CD4-positive, CD25-positive, alpha-beta regulatory T cell (primary cell): ENCODE measurements at regions not wholly inside any gene's neighbourhood (a gene's known extent, or its start where the extent isn't known, plus 50 kb on each side); places are given as distances from the start of the nearest gene placed in this dataset.

Experiments
- ATAC-seq, 2 donors: fragments of 150-1000 bp; cut with Tn5 transposase; one replicate each; pipeline ENCODE4 v1.10.0; 2021; ENCODE audit warnings: low read depth in 2 of 2, moderate number of reproducible peaks in 2 of 2, moderate library complexity in 1 of 2
- DNase-seq, 3 donors: peaks; one replicate each; pipeline versions ENCODE4 v3.0.0 to v3.0.0-alpha.2; 2012 to 2022; ENCODE audit warnings: mixed read lengths in 1 of 3
- H3K27ac ChIP-seq: one replicate; pipeline ENCODE4 v1.7.0; 2013; ENCODE audit warnings: mild to moderate bottlenecking, low read length; ENCODE audit not compliant: insufficient read depth, poor library complexity, severe bottlenecking
- H3K27me3 ChIP-seq: one replicate; pipeline ENCODE4 v1.7.0; 2013; ENCODE audit warnings: low read length; ENCODE audit not compliant: control insufficient read depth, insufficient read depth
- H3K36me3 ChIP-seq: one replicate; pipeline ENCODE4 v1.7.0; 2013; ENCODE audit warnings: mild to moderate bottlenecking, low read length, moderate library complexity; ENCODE audit not compliant: control insufficient read depth, insufficient read depth
- H3K4me1 ChIP-seq: 2 replicates; pipeline ENCODE4 v1.7.0; 2013; ENCODE audit warnings: mild to moderate bottlenecking, low read length; ENCODE audit not compliant: insufficient read depth, control insufficient read depth, poor library complexity, severe bottlenecking
- H3K4me3 ChIP-seq: one replicate; pipeline ENCODE4 v1.7.0; 2013; ENCODE audit warnings: low read depth, mild to moderate bottlenecking, low read length, moderate library complexity
- H3K9me3 ChIP-seq, 2 experiments: 1 replicate in 1 of 2; 2 replicates in 1 of 2; pipeline ENCODE4 v1.7.0; 2013; ENCODE audit warnings: low read length in 2 of 2, mild to moderate bottlenecking in 1 of 2, moderate library complexity in 1 of 2; ENCODE audit not compliant: control insufficient read depth in 2 of 2
- H3K27ac Mint-ChIP-seq, 3 donors: one replicate each; pipeline ENCODE4 v1.8.0; 2020 to 2022; ENCODE audit warnings: mild to moderate bottlenecking in 3 of 3, mixed read lengths in 3 of 3, moderate library complexity in 2 of 3
- H3K27me3 Mint-ChIP-seq: one replicate; pipeline ENCODE4 v1.8.0; 2022; ENCODE audit warnings: mild to moderate bottlenecking, mixed read lengths
- H3K36me3 Mint-ChIP-seq: one replicate; pipeline ENCODE4 v1.8.0; 2020; ENCODE audit warnings: mixed read lengths
- H3K4me1 Mint-ChIP-seq, 4 donors: one replicate each; pipeline ENCODE4 v1.8.0; 2020 to 2022; ENCODE audit warnings: mixed read lengths in 4 of 4, mild to moderate bottlenecking in 1 of 4
- H3K4me3 Mint-ChIP-seq, 4 donors: one replicate each; pipeline ENCODE4 v1.8.0; 2020 to 2022; ENCODE audit warnings: mild to moderate bottlenecking in 4 of 4, mixed read lengths in 4 of 4, moderate library complexity in 3 of 4
- H3K9me3 Mint-ChIP-seq, 7 donors: one replicate each; pipeline ENCODE4 v1.8.0; 2020 to 2022; ENCODE audit warnings: mixed read lengths in 7 of 7, mild to moderate bottlenecking in 3 of 7, moderate library complexity in 2 of 7

GRCh38 chr6:50922579-50923525 lies 104.2 kb downstream of the TFAP2B start:
- H3K4me1 Mint-ChIP-seq, result no peaks in the 10 kb centered on the region
- H3K36me3 Mint-ChIP-seq, result no peaks in the 10 kb centered on the region
- no peak overlapping the region for H3K27ac Mint-ChIP-seq
- DNase-seq, result no peak
- peaks cover 4 to 14% (median 6%) of the 10 kb centered on the region in 7 donors for H3K9me3 Mint-ChIP-seq
- no peak for ATAC-seq
- Histone ChIP-seq H3K27ac (no peak overlapping the region), H3K27me3 (no peaks in the 10 kb centered on the region), H3K4me3 (no peak overlapping the region), H3K9me3 (peaks cover 0 to 3% of the 10 kb centered on the region in 2 experiments), H3K36me3 (no peaks in the 10 kb centered on the region), H3K4me1 (no peaks in the 10 kb centered on the region)
- H3K27me3 Mint-ChIP-seq, result no peaks in the 10 kb centered on the region
- H3K4me3 Mint-ChIP-seq, result no peak overlapping the region

- H3K27ac Mint-ChIP-seq, result no peak overlapping the region
- H3K36me3 Mint-ChIP-seq, result no peaks in the 10 kb centered on the region
- peaks cover 0 to 3% of the 10 kb centered on the region in 2 experiments for H3K9me3 ChIP-seq
- H3K4me3 ChIP-seq, result no peak overlapping the region
- H3K4me1 ChIP-seq, result no peaks in the 10 kb centered on the region
- no peak overlapping the region for H3K27ac ChIP-seq
- H3K27me3 Mint-ChIP-seq, result no peaks in the 10 kb centered on the region
- DNase-seq (no peak), ATAC-seq (no peak)
- H3K9me3 Mint-ChIP-seq, result peaks cover 0 to 14% (median 4%) of the 10 kb centered on the region in 7 donors
- no peaks in the 10 kb centered on the region for H3K36me3 ChIP-seq
- H3K4me3 Mint-ChIP-seq, result no peak overlapping the region
- no peaks in the 10 kb centered on the region for H3K27me3 ChIP-seq
- H3K4me1 Mint-ChIP-seq, result no peaks in the 10 kb centered on the region
Measured at GRCh38 chr6:50924758-50925157, 106.1 kb downstream of the TFAP2B start.

- DNase-seq, result no peak
- no peaks in the 10 kb centered on the region for H3K4me1 Mint-ChIP-seq
- Histone ChIP-seq H3K4me1 (no peaks in the 10 kb centered on the region), H3K27ac (no peak overlapping the region), H3K4me3 (no peak overlapping the region), H3K36me3 (no peaks in the 10 kb centered on the region), H3K9me3 (peaks cover 0 to 3% of the 10 kb centered on the region in 2 experiments), H3K27me3 (no peaks in the 10 kb centered on the region)
- no peak overlapping the region for H3K4me3 Mint-ChIP-seq
- H3K9me3 Mint-ChIP-seq, result peaks cover 0 to 14% (median 4%) of the 10 kb centered on the region in 7 donors
- ATAC-seq, result no peak
- H3K27ac Mint-ChIP-seq, result no peak overlapping the region
- no peaks in the 10 kb centered on the region for H3K27me3 Mint-ChIP-seq
- H3K36me3 Mint-ChIP-seq, result no peaks in the 10 kb centered on the region
Measured at GRCh38 chr6:50925548-50925947, 106.9 kb downstream of the TFAP2B start.

- no peak for DNase-seq
- H3K27ac ChIP-seq, result no peak overlapping the region
- Mint-ChIP-seq H3K9me3 (peaks cover 0 to 14% (median 4%) of the 10 kb centered on the region in 7 donors), H3K27me3 (no peaks in the 10 kb centered on the region), H3K27ac (no peak overlapping the region), H3K4me3 (no peak overlapping the region), H3K36me3 (no peaks in the 10 kb centered on the region), H3K4me1 (no peaks in the 10 kb centered on the region)
- H3K4me1 ChIP-seq, result no peaks in the 10 kb centered on the region
- no peak overlapping the region for H3K4me3 ChIP-seq
- no peaks in the 10 kb centered on the region for H3K36me3 ChIP-seq
- no peaks in the 10 kb centered on the region for H3K27me3 ChIP-seq
- no peak for ATAC-seq
- peaks cover 0 to 3% of the 10 kb centered on the region in 2 experiments for H3K9me3 ChIP-seq
Measured at GRCh38 chr6:50925981-50926380, 107.3 kb downstream of the TFAP2B start.

GRCh38 chr6:50927800-50928199 lies 109.1 kb downstream of the TFAP2B start:
- Histone ChIP-seq H3K9me3 (no peaks in the 10 kb centered on the region), H3K27ac (no peak overlapping the region), H3K4me1 (no peaks in the 10 kb centered on the region), H3K4me3 (no peak overlapping the region), H3K36me3 (no peaks in the 10 kb centered on the region), H3K27me3 (no peaks in the 10 kb centered on the region)
- Mint-ChIP-seq H3K9me3 (peaks cover 0 to 8% (median 3%) of the 10 kb centered on the region in 7 donors), H3K4me3 (no peak overlapping the region), H3K27ac (no peak overlapping the region), H3K27me3 (no peaks in the 10 kb centered on the region), H3K36me3 (no peaks in the 10 kb centered on the region), H3K4me1 (no peaks in the 10 kb centered on the region)
- ATAC-seq, result no peak
- DNase-seq, result no peak

- H3K36me3 Mint-ChIP-seq, result no peaks in the 10 kb centered on the region
- H3K9me3 Mint-ChIP-seq, result peaks cover 0 to 6% (median 0%) of the 10 kb centered on the region in 7 donors
- Histone ChIP-seq H3K4me1 (no peaks in the 10 kb centered on the region), H3K4me3 (no peak overlapping the region), H3K27ac (no peak overlapping the region), H3K36me3 (no peaks in the 10 kb centered on the region), H3K27me3 (no peaks in the 10 kb centered on the region), H3K9me3 (no peaks in the 10 kb centered on the region)
- no peak overlapping the region for H3K4me3 Mint-ChIP-seq
- ATAC-seq, result no peak
- no peak for DNase-seq
- no peaks in the 10 kb centered on the region for H3K27me3 Mint-ChIP-seq
- no peak overlapping the region for H3K27ac Mint-ChIP-seq
- H3K4me1 Mint-ChIP-seq, result no peaks in the 10 kb centered on the region
Measured at GRCh38 chr6:50929323-50929722, 110.7 kb downstream of the TFAP2B start.

GRCh38 chr6:50935442-50935841 lies 116.8 kb downstream of the TFAP2B start:
- no peaks in the 10 kb centered on the region for H3K27me3 Mint-ChIP-seq
- Histone ChIP-seq H3K4me1 (no peaks in the 10 kb centered on the region), H3K36me3 (no peaks in the 10 kb centered on the region), H3K27ac (no peak overlapping the region), H3K4me3 (no peak overlapping the region), H3K27me3 (no peaks in the 10 kb centered on the region), H3K9me3 (peaks cover 0 to 3% of the 10 kb centered on the region in 2 experiments)
- H3K36me3 Mint-ChIP-seq, result no peaks in the 10 kb centered on the region
- no peak overlapping the region for H3K4me3 Mint-ChIP-seq
- H3K4me1 Mint-ChIP-seq, result no peaks in the 10 kb centered on the region
- peaks cover 0 to 6% (median 2%) of the 10 kb centered on the region in 7 donors for H3K9me3 Mint-ChIP-seq
- no peak overlapping the region for H3K27ac Mint-ChIP-seq
- no peak for DNase-seq
- no peak for ATAC-seq

GRCh38 chr6:50936277-50936681 lies 117.6 kb downstream of the TFAP2B start:
- peaks cover 0 to 3% of the 10 kb centered on the region in 2 experiments for H3K9me3 ChIP-seq
- no peaks in the 10 kb centered on the region for H3K36me3 ChIP-seq
- H3K4me3 ChIP-seq, result no peak overlapping the region
- Mint-ChIP-seq H3K27me3 (no peaks in the 10 kb centered on the region), H3K4me3 (no peak overlapping the region), H3K36me3 (no peaks in the 10 kb centered on the region), H3K27ac (no peak overlapping the region), H3K9me3 (peaks cover 0 to 8% (median 2%) of the 10 kb centered on the region in 7 donors), H3K4me1 (no peaks in the 10 kb centered on the region)
- no peaks in the 10 kb centered on the region for H3K27me3 ChIP-seq
- ATAC-seq, result no peak
- DNase-seq, result no peak
- H3K4me1 ChIP-seq, result no peaks in the 10 kb centered on the region
- no peak overlapping the region for H3K27ac ChIP-seq
